Stimulated activated CD8-positive, alpha-beta memory T cell treated with anti-CD3 and anti-CD28 coated beads, Interleukin-4, amount 100 ng/mL, for 24 hours (primary cell): ENCODE measurements at regions not wholly inside any gene's neighbourhood (a gene's known extent, or its start where the extent isn't known, plus 50 kb on each side); places are given as distances from the start of the nearest gene placed in this dataset.

Experiments
- DNase-seq: peaks from one replicate; pipeline ENCODE4 v3.0.0-alpha.2; 2020; ENCODE audit warnings: low read depth

DNA sequence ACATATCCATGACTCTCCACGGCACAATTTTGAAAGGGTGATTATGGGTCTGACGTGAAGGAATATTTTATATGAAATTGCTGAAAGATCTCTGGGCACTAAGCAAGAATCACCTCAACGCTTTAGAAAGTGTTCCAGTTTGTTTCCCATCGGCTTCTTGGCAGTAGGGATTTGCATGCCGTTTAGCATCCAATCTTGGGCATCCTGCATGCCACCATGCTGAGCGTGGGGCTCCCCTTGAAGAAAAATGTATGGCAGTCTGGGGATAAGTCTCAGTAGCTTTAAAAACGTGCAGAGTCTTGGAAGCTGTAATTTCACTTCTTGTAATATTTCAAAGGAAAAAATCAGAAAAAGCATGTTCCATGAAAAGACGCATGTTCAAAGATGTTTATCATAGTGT, 151.7 kb downstream of the DMRT2 start:
- no peak for DNase-seq

GRCh38 chr9:1202512-1203280, 152.5 kb downstream of the DMRT2 start:
- DNase-seq: no peak

DNA sequence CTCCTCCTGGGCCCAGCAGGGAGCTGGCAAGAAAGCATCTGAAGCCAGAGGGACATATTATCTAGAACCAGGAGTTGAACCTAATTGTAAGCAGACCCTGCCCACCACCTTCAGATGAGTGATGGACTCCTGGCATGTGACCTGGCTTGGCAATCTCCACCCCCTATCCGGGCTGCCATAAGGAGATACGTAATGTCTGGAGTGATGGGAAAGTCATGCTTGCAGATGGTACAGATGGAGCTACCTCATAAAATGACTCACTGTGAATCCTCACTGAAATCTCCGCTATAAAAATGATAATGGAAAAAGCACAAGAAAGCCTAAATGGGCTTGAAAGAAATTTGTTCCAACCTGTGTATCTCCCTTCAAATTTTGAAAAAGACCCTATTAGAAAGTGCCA, 157.5 kb downstream of the DMRT2 start:
- DNase-seq: no peak

- DNase-seq: no peak
Observed at GRCh38 chr9:1208157-1208556, 158.0 kb downstream of the DMRT2 start.

GRCh38 chr9:1210954-1211353, 160.8 kb downstream of the DMRT2 start:
- DNase-seq: no peak

DNA sequence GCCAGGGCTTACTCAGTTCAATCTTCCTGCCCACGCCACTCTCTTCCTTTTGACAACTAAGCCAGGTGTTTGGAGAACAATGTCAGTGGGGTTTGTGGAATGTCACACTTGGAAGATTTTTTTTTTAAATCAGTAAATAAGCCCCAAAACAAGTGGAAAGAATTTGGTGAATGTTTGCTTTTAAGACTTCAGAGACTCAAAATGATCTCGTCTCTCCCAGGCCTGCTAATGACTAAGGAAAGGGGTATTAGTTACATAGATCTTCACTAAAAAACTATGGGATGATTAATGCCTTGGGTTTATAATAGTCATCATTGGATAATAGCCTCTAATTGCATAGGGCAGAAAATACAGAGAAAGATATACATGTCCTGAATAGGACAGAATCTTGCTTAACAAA, 166.4 kb downstream of the DMRT2 start:
- no peak for DNase-seq

- no peak for DNase-seq
Observed at GRCh38 chr9:1217076-1217475, 166.9 kb downstream of the DMRT2 start.

DNA sequence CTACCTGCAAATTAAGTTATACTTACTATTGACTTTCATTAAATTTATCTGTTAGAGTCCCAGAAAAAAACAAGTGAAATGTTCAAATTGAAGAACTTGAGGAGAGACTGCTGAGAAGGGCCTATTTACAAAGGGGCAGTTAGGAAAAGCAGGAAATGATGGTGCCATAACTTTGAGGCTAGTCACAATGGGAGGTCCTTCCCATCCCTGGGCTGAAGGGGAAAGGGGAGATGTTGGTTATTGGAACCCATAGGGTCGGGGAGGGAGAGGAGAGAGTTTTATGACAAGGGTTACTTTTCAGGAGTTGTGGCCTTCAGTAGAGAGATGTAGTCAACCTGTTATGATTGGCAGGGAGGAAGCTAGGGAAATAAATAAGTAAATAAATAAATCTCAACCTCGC, 169.1 kb downstream of the DMRT2 start:
- DNase-seq: no peak

DNA sequence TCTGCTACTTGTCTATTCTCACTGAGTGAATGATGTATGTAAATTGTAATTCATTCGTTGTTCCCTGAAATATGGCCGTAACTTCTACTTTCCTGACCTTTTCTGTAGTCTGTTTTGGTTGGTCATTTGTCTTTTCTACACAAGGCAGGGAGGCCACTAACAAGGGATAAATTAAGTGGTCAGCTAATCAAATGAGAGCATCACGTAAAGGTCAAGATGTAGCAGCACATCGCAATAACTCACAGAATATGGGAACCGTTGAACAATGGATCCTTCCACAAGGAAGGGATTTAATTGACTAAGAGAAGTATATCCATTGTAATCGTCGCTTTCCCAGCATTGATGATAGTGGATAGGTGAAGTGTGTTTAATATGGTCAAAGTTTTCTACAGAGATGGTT, 171.1 kb downstream of the DMRT2 start:
- no peak for DNase-seq

GRCh38 chr9:1222511-1222910, 172.4 kb downstream of the DMRT2 start:
- no peak for DNase-seq

DNA sequence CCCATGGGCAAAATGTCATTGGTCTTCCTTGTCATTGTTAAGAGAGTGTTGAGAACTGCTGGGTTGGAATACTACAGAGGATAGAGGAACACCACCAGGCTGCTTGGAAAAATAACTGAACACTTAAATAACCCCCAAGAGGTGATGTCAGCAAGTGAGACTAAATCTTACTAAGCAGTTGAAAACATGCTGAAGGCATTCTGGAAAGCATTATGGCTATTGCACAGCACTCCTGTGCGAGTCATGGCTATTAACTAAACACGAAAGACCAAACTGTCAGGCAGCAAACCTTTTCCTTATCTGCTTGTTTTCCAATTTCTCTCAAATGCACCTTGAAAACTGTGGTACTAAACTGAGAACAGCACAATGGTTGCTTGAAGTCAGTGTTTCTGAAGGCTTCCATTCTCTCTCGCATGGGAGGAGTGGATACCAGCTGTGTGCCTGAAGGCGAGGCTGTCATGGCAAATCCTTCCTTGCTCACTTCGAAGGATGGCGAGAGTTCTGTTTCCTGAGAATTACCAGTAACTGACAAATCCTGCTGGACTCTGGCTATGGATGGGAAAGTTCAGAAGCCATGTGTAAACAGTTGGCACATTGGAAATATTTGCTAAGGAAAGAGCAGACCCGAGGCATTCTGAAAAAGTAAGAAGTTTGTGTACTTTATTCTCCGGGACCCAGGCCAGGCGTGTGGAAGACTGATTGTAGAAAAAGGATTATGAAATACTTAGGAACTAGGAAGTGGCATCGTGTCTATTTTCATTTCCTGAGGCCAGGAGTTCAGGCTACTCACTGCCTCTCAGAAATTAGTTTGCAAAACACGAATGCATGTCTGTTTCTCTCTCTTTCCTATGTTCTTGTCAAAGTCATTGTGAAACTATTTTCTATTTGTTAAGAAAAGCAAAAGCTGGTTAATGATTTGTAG, 182.1 kb downstream of the DMRT2 start:
- no peak for DNase-seq

DNA sequence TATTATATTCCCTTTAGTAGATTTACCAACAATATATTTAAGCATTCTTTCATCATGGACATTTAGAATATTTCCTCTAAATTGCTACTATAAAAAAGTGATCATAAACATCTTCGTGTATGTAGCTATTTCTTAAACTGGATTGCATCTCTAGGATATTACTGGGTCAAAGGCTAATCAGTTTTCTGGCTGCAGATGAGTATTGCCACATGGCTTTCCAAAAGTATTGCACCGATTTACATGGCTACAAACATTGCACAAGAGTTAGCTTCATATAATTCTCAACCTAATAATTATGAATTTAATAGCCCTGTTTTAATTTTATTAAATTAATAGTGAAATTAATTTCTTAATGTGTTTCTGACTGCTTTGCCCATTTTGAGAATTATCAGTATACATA, 183.4 kb downstream of the DMRT2 start:
- no peak for DNase-seq

DNA sequence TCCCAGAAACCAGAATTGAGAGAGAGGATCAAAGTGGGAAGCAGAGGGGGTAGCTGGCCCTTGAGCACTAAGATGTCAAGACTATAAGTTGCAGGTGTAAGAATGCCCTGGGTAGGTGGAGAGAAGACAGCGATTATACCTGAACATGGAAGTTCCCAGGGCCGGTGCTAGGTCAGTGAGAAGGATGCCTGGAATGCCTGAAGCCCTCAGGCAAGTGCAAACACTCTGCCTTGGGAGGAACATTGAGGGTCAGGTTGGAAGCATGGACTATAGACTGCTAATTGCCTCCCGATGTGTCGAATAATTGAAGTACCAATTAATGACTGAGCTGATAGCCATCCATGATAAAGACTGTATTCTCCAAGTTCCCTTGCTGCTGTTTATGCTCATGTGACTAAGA, 185.5 kb downstream of the DMRT2 start:
- DNase-seq: no peak

GRCh38 chr9:1236061-1236460, 185.9 kb downstream of the DMRT2 start:
- no peak for DNase-seq

DNA sequence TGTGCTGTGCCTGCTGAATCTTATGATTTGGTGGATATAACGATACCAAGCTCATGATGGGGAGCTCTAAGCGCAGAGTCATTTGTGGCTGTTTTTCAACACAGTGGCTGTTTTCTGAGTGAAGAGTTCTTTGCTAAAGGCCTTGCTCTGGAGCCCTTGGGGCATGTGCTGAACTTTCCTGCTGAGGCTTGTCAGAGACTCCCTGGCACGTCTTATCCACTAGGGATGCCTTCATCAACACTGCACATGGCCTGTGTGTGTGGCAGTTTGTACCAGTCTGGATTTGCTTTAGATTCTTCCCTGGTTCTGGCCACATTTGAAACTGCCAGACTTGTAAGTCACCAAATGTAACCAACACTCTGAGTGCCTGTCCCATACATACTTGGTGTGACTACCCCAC, 188.2 kb downstream of the DMRT2 start:
- DNase-seq: no peak

DNA sequence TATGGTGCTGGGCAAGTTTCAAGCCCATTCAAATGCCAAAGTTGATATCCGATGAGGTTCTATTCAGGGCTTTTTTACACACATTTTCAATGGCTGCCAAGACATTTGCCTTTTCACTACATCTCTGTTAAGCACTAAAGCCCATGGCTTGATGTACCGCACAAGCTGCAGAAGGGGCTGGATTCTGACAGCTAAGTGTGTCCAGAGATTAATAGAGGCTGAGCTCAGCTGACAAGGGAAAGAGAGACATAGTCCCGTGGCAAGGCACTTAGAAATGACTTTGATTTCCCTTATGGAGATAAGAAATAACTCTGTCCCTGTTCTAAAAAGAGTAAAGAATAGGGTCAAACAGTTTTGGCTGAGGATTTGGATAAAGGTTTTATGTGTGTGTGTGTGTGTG, 198.6 kb downstream of the DMRT2 start:
- no peak for DNase-seq

DNA sequence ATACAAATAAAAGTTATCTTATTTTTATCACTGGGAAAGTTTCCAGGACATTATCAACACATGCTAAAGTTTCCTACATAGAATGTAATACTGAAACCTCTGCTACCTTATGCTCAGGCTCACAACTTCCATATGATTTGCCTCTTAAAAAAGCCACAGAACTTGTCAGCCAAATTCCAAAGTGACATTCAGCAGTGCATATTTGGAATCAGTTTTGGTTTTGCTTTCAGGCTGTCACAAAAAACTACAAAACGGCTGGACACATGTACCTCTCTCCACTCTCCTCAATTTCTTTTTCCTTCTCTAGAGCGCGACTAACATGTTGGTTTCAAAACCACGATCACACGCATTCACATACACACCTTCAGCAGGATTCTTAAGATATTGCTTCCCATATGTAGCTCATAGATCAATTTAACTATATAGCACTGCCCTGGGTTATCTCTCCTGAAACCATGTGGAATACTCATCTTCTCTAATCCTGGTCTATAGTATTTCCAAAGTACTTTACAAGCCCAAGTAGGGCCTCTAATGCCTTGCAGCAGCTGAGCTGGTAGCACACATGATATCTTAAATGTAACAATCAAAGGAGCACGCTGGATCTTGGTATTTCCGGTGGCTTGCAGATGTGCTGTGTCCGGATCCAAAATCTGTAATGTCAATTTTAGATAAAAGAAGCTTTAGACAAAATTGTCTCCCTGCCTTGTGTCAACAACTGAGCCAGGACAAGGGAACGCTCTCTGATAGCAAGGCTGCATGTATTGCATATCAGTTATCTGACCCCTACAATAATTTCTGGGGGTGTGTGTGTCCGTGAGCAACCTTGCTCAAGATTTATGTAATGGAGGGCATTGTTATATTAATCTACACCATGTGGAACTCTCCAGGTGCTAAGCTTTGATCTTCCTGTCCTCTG, 203.2 kb downstream of the DMRT2 start:
- DNase-seq: no peak

- no peak for DNase-seq
Observed at GRCh38 chr9:1254071-1254470, 203.9 kb downstream of the DMRT2 start.

GRCh38 chr9:1256178-1256577, 206.0 kb downstream of the DMRT2 start:
- no peak for DNase-seq

GRCh38 chr9:1261266-1261665, 211.1 kb downstream of the DMRT2 start:
- no peak for DNase-seq

DNA sequence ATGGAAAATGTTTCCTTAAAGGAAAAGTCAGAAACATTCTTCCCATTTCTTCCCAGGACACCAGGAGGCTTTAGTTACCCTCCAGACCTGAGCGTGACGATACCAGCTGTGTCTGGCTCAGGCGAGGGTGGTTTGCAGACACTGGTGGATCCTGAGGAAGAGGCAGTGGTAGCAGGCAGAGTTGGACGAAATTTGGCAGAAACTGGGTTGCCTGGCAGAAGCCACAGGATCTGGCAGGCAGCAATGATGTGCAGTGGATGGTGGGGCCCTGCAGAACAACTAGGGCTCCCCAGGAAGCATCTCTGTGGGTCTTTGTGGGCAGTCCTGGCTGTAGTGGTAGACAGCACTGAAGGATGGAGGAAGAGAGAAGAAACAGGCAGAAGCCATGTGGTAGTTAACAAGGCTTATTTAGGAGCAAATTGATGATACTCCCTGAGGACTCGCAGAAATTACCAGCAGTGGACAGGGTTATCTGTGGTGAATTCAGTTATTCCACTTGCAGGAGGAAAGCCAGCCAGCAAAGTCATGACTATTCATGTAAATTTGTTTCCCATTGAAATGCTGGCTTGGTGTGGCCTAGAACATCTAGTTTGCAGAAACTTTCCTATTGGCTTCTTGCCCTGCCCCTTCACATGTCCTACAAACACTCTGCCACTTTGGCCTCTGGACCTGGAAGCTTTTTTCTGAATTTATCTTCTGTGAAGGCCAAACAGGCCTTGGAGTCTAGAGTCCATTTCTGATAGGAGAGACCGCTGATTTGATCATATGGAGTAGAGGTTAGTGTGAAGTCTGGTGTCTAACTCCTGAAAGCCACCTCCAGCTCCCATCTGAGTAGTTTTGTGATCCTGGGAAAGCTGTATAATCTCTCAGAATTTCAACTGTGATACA, 212.0 kb downstream of the DMRT2 start:
- no peak for DNase-seq
